ENCODE measurements at regions not wholly inside any gene's neighbourhood (a gene's known extent, or its start where the extent isn't known, plus 50 kb on each side); places are given as distances from the start of the nearest gene placed in this dataset.

- intact Hi-C loops (cut with micrococcal nuclease): no loop called here
- no peak for DNase-seq (ENCODE audit: low read depth, low spot score)
- no peaks in the 10 kb centered on the region for H3K9me3 ChIP-seq (ENCODE audit: control insufficient read depth in 1 of 2, insufficient read depth in 1 of 2, low read depth in 1 of 2, low read length in 2 of 2)
- no peak overlapping the region for H3K4me3 ChIP-seq (replicated peaks in 1 of 2; ENCODE audit: low read depth in 1 of 2, low read length in 2 of 2)
- H3K27me3 ChIP-seq (ENCODE audit: insufficient read depth, low read length): peaks cover 86% of the 10 kb centered on the region
- TF ChIP-seq EZH2 (IDR thresholded peaks at IDR 0.05) (no peak), FOSL1 (IDR thresholded peaks at IDR 0.05; ENCODE audit: low read depth) (no peak), SP1 (IDR thresholded peaks at IDR 0.05; ENCODE audit: low read depth) (no peak), MAX (IDR thresholded peaks at IDR 0.05) (no peak), YY1 (IDR thresholded peaks at IDR 0.05; ENCODE audit: extremely low read depth, insufficient replicate concordance, low read depth, low read length) (no peak), SRF (IDR thresholded peaks at IDR 0.05; ENCODE audit: low read depth) (no peak), ELF1 (IDR thresholded peaks at IDR 0.05; ENCODE audit: borderline replicate concordance, low read depth) (no peak), CBX3 (IDR thresholded peaks at IDR 0.05; ENCODE audit: low read depth) (no peak), ATF3 (IDR thresholded peaks at IDR 0.05) (no peak), EGR1 (IDR thresholded peaks at IDR 0.05; ENCODE audit: low read depth) (no peak), POLR2A (IDR thresholded peaks at IDR 0.05; ENCODE audit: borderline replicate concordance, extremely low read depth, insufficient read depth, insufficient read length) (no peak), CEBPB (IDR thresholded peaks at IDR 0.05; ENCODE audit: low read depth) (no peak), JUND (IDR thresholded peaks at IDR 0.05) (no peak), ZNF274 (IDR thresholded peaks at IDR 0.05; ENCODE audit: low read depth, low read length) (no peak), RAD21 (IDR thresholded peaks at IDR 0.05; ENCODE audit: low read depth) (no peak), SIN3A (IDR thresholded peaks at IDR 0.05; ENCODE audit: low read depth) (no peak), TCF7L2 (IDR thresholded peaks at IDR 0.05; ENCODE audit: borderline replicate concordance, extremely low read depth, insufficient read depth, insufficient read length) (no peak)
- TF ChIP-seq, protein P1, sequence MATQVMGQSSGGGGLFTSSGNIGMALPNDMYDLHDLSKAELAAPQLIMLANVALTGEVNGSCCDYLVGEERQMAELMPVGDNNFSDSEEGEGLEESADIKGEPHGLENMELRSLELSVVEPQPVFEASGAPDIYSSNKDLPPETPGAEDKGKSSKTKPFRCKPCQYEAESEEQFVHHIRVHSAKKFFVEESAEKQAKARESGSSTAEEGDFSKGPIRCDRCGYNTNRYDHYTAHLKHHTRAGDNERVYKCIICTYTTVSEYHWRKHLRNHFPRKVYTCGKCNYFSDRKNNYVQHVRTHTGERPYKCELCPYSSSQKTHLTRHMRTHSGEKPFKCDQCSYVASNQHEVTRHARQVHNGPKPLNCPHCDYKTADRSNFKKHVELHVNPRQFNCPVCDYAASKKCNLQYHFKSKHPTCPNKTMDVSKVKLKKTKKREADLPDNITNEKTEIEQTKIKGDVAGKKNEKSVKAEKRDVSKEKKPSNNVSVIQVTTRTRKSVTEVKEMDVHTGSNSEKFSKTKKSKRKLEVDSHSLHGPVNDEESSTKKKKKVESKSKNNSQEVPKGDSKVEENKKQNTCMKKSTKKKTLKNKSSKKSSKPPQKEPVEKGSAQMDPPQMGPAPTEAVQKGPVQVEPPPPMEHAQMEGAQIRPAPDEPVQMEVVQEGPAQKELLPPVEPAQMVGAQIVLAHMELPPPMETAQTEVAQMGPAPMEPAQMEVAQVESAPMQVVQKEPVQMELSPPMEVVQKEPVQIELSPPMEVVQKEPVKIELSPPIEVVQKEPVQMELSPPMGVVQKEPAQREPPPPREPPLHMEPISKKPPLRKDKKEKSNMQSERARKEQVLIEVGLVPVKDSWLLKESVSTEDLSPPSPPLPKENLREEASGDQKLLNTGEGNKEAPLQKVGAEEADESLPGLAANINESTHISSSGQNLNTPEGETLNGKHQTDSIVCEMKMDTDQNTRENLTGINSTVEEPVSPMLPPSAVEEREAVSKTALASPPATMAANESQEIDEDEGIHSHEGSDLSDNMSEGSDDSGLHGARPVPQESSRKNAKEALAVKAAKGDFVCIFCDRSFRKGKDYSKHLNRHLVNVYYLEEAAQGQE (IDR thresholded peaks at IDR 0.05; ENCODE audit: low read depth): no peak
- no TSS peak for BruUV-seq (replicated peaks)
- no peak overlapping the region for H3K27ac ChIP-seq (ENCODE audit: low read depth, low read length)
- no peaks in the 10 kb centered on the region for H3K9me2 ChIP-seq (ENCODE audit: insufficient read depth)
- no peaks in the 10 kb centered on the region for H3K4me1 ChIP-seq (ENCODE audit: control insufficient read depth in 1 of 2, insufficient read depth in 2 of 2, low read length in 2 of 2)
- POLR2A ChIA-PET: no interaction called here
- CTCF ChIA-PET: no interaction called here
- no peak overlapping the region for H3K9ac ChIP-seq (ENCODE audit: low read length)
- H3K79me2 ChIP-seq (ENCODE audit: insufficient read depth, low read length): no peaks in the 10 kb centered on the region
- H3K4me2 ChIP-seq (ENCODE audit: low read length): no peak overlapping the region
- no peaks in the 10 kb centered on the region for H4K20me1 ChIP-seq (ENCODE audit: insufficient read depth)
- H3K36me3 ChIP-seq (ENCODE audit: control insufficient read depth in 1 of 2, insufficient read depth in 2 of 2, low read length in 2 of 2): no peaks in the 10 kb centered on the region
- H2AFZ ChIP-seq (ENCODE audit: low read depth, low read length, poor library complexity, severe bottlenecking): no peak overlapping the region
- ATAC-seq: no peak
- RAD21 ChIA-PET (ENCODE audit: low non-redundant PET in 1 of 2, low total read pairs in 2 of 2, uncharacterized antibody in 2 of 2, unreplicated experiment in 2 of 2): no interaction called here
Measured at GRCh38 chr12:4047421-4047820, 174.2 kb upstream of the PARP11 start.

Measured in HCT116 (cell line).